NCI-H1436 (cell line): ENCODE measurements at regions not wholly inside any gene's neighbourhood (a gene's known extent, or its start where the extent isn't known, plus 50 kb on each side); places are given as distances from the start of the nearest gene placed in this dataset.

Experiments used
- DNase-seq: peaks from one replicate; lab custom pipeline; 2025; lab: John Stamatoyannopoulos, UW

GRCh38 chr9:13395156-13395555 is 115.7 kb upstream of the MPDZ start:
- DNase-seq = no peak

GRCh38 chr9:13388157-13388556 is 108.7 kb upstream of the MPDZ start:
- no peak for DNase-seq

GRCh38 chr9:13387734-13388067 is 108.2 kb upstream of the MPDZ start:
- no peak for DNase-seq

GRCh38 chr9:13386935-13387733 is 107.6 kb upstream of the MPDZ start:
- no peak for DNase-seq

- DNase-seq = no peak
Observed at GRCh38 chr9:13386316-13386715, 106.8 kb upstream of the MPDZ start.

- no peak for DNase-seq
Observed at GRCh38 chr9:13383855-13384254, 104.4 kb upstream of the MPDZ start.

GRCh38 chr9:13383216-13383615 is 103.7 kb upstream of the MPDZ start:
- DNase-seq = no peak

- DNase-seq = no peak
Observed at GRCh38 chr9:13382595-13382994, 103.1 kb upstream of the MPDZ start.

- no peak for DNase-seq
Observed at GRCh38 chr9:13380903-13381302, 101.4 kb upstream of the MPDZ start.

GRCh38 chr9:13378154-13378553 is 98.7 kb upstream of the MPDZ start:
- no peak for DNase-seq

- DNase-seq = no peak
Observed at GRCh38 chr9:13377171-13377925, 97.9 kb upstream of the MPDZ start.

- no peak for DNase-seq
Observed at GRCh38 chr9:13372510-13372909, 93.0 kb upstream of the MPDZ start.

GRCh38 chr9:13369431-13369830 is 89.9 kb upstream of the MPDZ start:
- no peak for DNase-seq

- no peak for DNase-seq
Observed at GRCh38 chr9:13367784-13368183, 88.3 kb upstream of the MPDZ start.

GRCh38 chr9:13364271-13365000 is 84.9 kb upstream of the MPDZ start:
- no peak for DNase-seq

GRCh38 chr9:13361076-13361475 is 81.6 kb upstream of the MPDZ start:
- no peak for DNase-seq

GRCh38 chr9:13360188-13360587 is 80.7 kb upstream of the MPDZ start:
- no peak for DNase-seq

GRCh38 chr9:13358128-13358527 is 78.6 kb upstream of the MPDZ start:
- no peak for DNase-seq

- no peak for DNase-seq
Observed at GRCh38 chr9:13354733-13355132, 75.2 kb upstream of the MPDZ start.

- DNase-seq = no peak
Observed at GRCh38 chr9:13352451-13352979, 73.0 kb upstream of the MPDZ start.

- DNase-seq = peak; percentile 9
Observed at GRCh38 chr9:13351778-13352386, 72.4 kb upstream of the MPDZ start.

GRCh38 chr9:13332571-13332970 is 53.1 kb upstream of the MPDZ start:
- no peak for DNase-seq
